ENCODE measurements at regions not wholly inside any gene's neighbourhood (a gene's known extent, or its start where the extent isn't known, plus 50 kb on each side); places are given as distances from the start of the nearest gene placed in this dataset.

GRCh38 chr3:76442374-76442915 lies 597.5 kb upstream of the ROBO2 start:
- H3K9me3 ChIP-seq (ENCODE audit: insufficient read depth in 2 of 2, low read depth in 1 of 2, low read length in 1 of 2): no peaks in the 10 kb centered on the region
- 90% methylated on average over 8 of the region's 8 CpGs; no CpG with 5 or more reads in 1 of the 2 experiments for WGBS, 2 experiments (ENCODE audit: extremely low coverage in 1 of 2, insufficient coverage in 1 of 2, insufficient read length in 1 of 2, insufficient replicate concordance in 2 of 2, low coverage in 1 of 2, low lambda C conversion rate in 2 of 2, missing lambda C conversion rate in 1 of 2)
- H2AFZ ChIP-seq (ENCODE audit: low read length): no peak overlapping the region
- no peaks in the 10 kb centered on the region for H3K79me2 ChIP-seq (ENCODE audit: control insufficient read depth in 1 of 2, insufficient read depth in 2 of 2, low read length in 2 of 2)
- ChIA-PET POLR2A (ENCODE audit: partially characterized antibody) (no interaction called here), CTCF (ENCODE audit: partially characterized antibody) (no interaction called here)
- no peak overlapping the region for H4K91ac ChIP-seq (replicated peaks; ENCODE audit: insufficient read length, low read length)
- no peak overlapping the region for H2BK20ac ChIP-seq (ENCODE audit: low read length)
- no peak overlapping the region for H2BK15ac ChIP-seq (ENCODE audit: low read length)
- no peak overlapping the region for H3K23ac ChIP-seq (ENCODE audit: insufficient read length)
- no peak overlapping the region for H2BK12ac ChIP-seq (ENCODE audit: low read depth, low read length)
- H2BK5ac ChIP-seq (ENCODE audit: low read depth, low read length): no peak overlapping the region
- H3K4me3 ChIP-seq (ENCODE audit: extremely low read depth in 1 of 4, insufficient read depth in 2 of 4, low read depth in 3 of 4, low read length in 4 of 4): no peak overlapping the region
- no peak overlapping the region for H4K8ac ChIP-seq (ENCODE audit: extremely low read depth, insufficient read depth, low read length)
- no peak overlapping the region for H2AK5ac ChIP-seq (ENCODE audit: low read depth, low read length)
- TF ChIP-seq POLR2AphosphoS5 (IDR thresholded peaks at IDR 0.05; ENCODE audit: low read depth, low read length) (no peak), TAF7 (optimal IDR thresholded peaks at IDR 0.05; ENCODE audit: borderline replicate concordance, low read depth, low read length) (no peak), NRF1 (IDR thresholded peaks at IDR 0.05; ENCODE audit: low read depth, low read length) (no peak), JUN (IDR thresholded peaks at IDR 0.05; ENCODE audit: low read depth, low read length) (no peak), PHF8 (conservative IDR thresholded peaks at IDR 0.05; ENCODE audit: low read depth, low read length) (no peak), POLR2A (IDR thresholded peaks at IDR 0.05; ENCODE audit: control extremely low read depth in 1 of 2, low read depth in 2 of 2, low read length in 2 of 2) (no peak), POU5F1 (IDR thresholded peaks at IDR 0.05; ENCODE audit: low read depth, low read length) (no peak), SIRT6 (IDR thresholded peaks at IDR 0.05; ENCODE audit: low read length) (no peak), CREB1 (IDR thresholded peaks at IDR 0.05) (no peak)
- H3K14ac ChIP-seq (ENCODE audit: insufficient read length): no peak overlapping the region
- no peaks in the 10 kb centered on the region for H3K79me1 ChIP-seq (ENCODE audit: low read depth, low read length)
- no peak overlapping the region for H3K4ac ChIP-seq (replicated peaks; ENCODE audit: insufficient read length, low read depth, low read length)
- H3K27me3 ChIP-seq (replicated peaks in 1 of 4; ENCODE audit: control insufficient read depth in 3 of 4, extremely low read depth in 1 of 4, insufficient read depth in 3 of 4, low read length in 3 of 4): no peaks in the 10 kb centered on the region
- H2BK120ac ChIP-seq (replicated peaks; ENCODE audit: low read depth, low read length): no peak overlapping the region
- no peaks in the 10 kb centered on the region for H3K23me2 ChIP-seq (ENCODE audit: low read depth, low read length)
- DNase-seq (ENCODE audit: low read depth in 1 of 2, low spot score in 2 of 2): no peak
- H3K9ac ChIP-seq (replicated peaks in 1 of 4; ENCODE audit: extremely low read depth in 1 of 4, low read depth in 3 of 4, low read length in 3 of 4): no peak overlapping the region
- H3K36me3 ChIP-seq (ENCODE audit: control insufficient read depth in 2 of 4, insufficient read depth in 4 of 4, low read length in 3 of 4): no peaks in the 10 kb centered on the region
- H3K4me2 ChIP-seq (ENCODE audit: insufficient read depth in 1 of 2, low read depth in 2 of 2, low read length in 2 of 2): no peak overlapping the region
- H3K18ac ChIP-seq (ENCODE audit: extremely low read depth, low read length): no peak overlapping the region
- H3K27ac ChIP-seq (ENCODE audit: low read depth, low read length): no peak overlapping the region
- no peaks in the 10 kb centered on the region for H3K4me1 ChIP-seq (replicated peaks in 1 of 4; ENCODE audit: control insufficient read depth in 3 of 4, insufficient read depth in 4 of 4, low read length in 3 of 4)
- FAIRE-seq: no peak
- no peaks in the 10 kb centered on the region for H4K20me1 ChIP-seq (replicated peaks in 1 of 2; ENCODE audit: control insufficient read depth in 1 of 2, insufficient read depth in 2 of 2, low read length in 2 of 2)
- H4K5ac ChIP-seq (ENCODE audit: insufficient read length, low read depth, low read length): no peak overlapping the region
- H3K56ac ChIP-seq (replicated peaks; ENCODE audit: insufficient read length, low read depth, low read length): no peak overlapping the region

Measured in H1 (cell line).